K562 (cell line): ENCODE measurements at regions not wholly inside any gene's neighbourhood (a gene's known extent, or its start where the extent isn't known, plus 50 kb on each side); places are given as distances from the start of the nearest gene placed in this dataset.

ENCODE experiments used
- ATAC-seq: fragments of 200-7000 bp; cut with Tn5 transposase; 3 replicates; pipeline ENCODE4 v1.9.1; 2020; ENCODE audit warnings: moderate library complexity
- BruUV-seq: library from RNA; stranded (reverse); fragments of 400-500 nt; replicated peaks from 2 replicates; lab custom pipeline; 2021; lab: Mats Ljungman, UMichigan
- CTCF ChIA-PET: fragments of 300-600 bp; formaldehyde crosslinking; extraction: SDS; loops from one replicate; lab custom pipeline; 2021; ENCODE audit warnings: low intra/inter-chr PET ratio; lab: Yijun Ruan, JAX
- POLR2A ChIA-PET: fragments of 300-600, 350-650 bp; sonication (Branson Sonifier 250); formaldehyde crosslinking; extraction: SDS; loops from one replicate; lab custom pipeline; 2021; ENCODE audit warnings: antibody characterized with exemption, inconsistent platforms; lab: Yijun Ruan, JAX
- DNase-seq, 4 experiments: peaks; one replicate each; pipeline versions ENCODE4 v3.0.0 to v3.0.0-alpha.2; 2011 to 2018; ENCODE audit warnings: low spot score in 3 of 4, mixed read lengths in 3 of 4; ENCODE audit errors: extremely low read depth in 1 of 4
- FAIRE-seq: peaks from 2 replicates; lab custom pipeline; 2011; peaks lifted over from hg19 to GRCh38; lab: Jason Lieb, UNC
- H2AFZ ChIP-seq: 2 replicates; pipeline ENCODE4 v1.6.0; 2011; ENCODE audit warnings: low read depth, low read length, control low read depth, inconsistent platforms
- H3K27ac ChIP-seq: fragments of 200-600 bp; 3 replicates; pipeline ENCODE4 v1.8.0; 2011; ENCODE audit warnings: low read depth, mild to moderate bottlenecking, control low read depth, inconsistent platforms, low read length, moderate library complexity, mixed read lengths; ENCODE audit errors: extremely low read depth
- H3K27me3 ChIP-seq, 2 experiments: fragments of 300-600 bp in 1 of 2; 2 replicates in 1 of 2; 3 replicates in 1 of 2; pipeline versions ENCODE4 v1.6.0 to v1.8.0; 2011; ENCODE audit warnings: inconsistent platforms in 2 of 2, low read length in 2 of 2, mild to moderate bottlenecking in 1 of 2, mixed read lengths in 1 of 2, moderate library complexity in 1 of 2; ENCODE audit not compliant: control insufficient read depth in 2 of 2, insufficient read depth in 2 of 2
- H3K36me3 ChIP-seq: fragments of 300-600 bp; 3 replicates; pipeline ENCODE4 v1.8.0; 2011; ENCODE audit warnings: mild to moderate bottlenecking, low read length, inconsistent platforms; ENCODE audit not compliant: control insufficient read depth, insufficient read depth
- H3K4me1 ChIP-seq, 2 experiments: fragments of 200-600 bp in 1 of 2; replicated peaks in 1 of 2; 2 replicates in 1 of 2; 3 replicates in 1 of 2; pipeline versions ENCODE4 v1.5.1 to v1.8.0; 2011; ENCODE audit warnings: inconsistent platforms in 2 of 2, low read length in 2 of 2, mild to moderate bottlenecking in 1 of 2, mixed read lengths in 1 of 2, moderate library complexity in 1 of 2; ENCODE audit not compliant: control insufficient read depth in 2 of 2, insufficient read depth in 2 of 2
- H3K4me2 ChIP-seq: 2 replicates; pipeline ENCODE4 v1.6.1; 2011; ENCODE audit warnings: low read length, control low read depth, inconsistent platforms, mixed read lengths; ENCODE audit not compliant: insufficient read depth
- H3K4me3 ChIP-seq: fragments of 200-600 bp; sonication (generic), shearing (Covaris generic); 2 replicates; pipeline ENCODE4 v1.5.1; 2016; ENCODE audit warnings: control low read depth, inconsistent platforms
- H3K79me2 ChIP-seq: fragments of 200-600 bp; 3 replicates; pipeline ENCODE4 v1.8.0; 2011; ENCODE audit warnings: low read length, inconsistent platforms; ENCODE audit not compliant: control insufficient read depth, insufficient read depth
- H3K9ac ChIP-seq, 2 experiments: 2 replicates each; pipeline versions ENCODE4 v1.6.0 to v1.6.1; 2011; ENCODE audit warnings: low read depth in 2 of 2, low read length in 2 of 2, control low read depth in 1 of 2, inconsistent platforms in 1 of 2, mild to moderate bottlenecking in 1 of 2, mixed read lengths in 1 of 2; ENCODE audit not compliant: insufficient read depth in 1 of 2
- H3K9me1 ChIP-seq: one replicate; pipeline ENCODE4 v1.6.0; 2011; ENCODE audit warnings: inconsistent platforms, mild to moderate bottlenecking, low read length, moderate library complexity; ENCODE audit not compliant: control insufficient read depth, insufficient read depth
- H3K9me3 ChIP-seq: replicated peaks from 2 replicates; pipeline ENCODE4 v1.5.1; 2011; ENCODE audit warnings: low read depth, low read length, inconsistent platforms; ENCODE audit not compliant: control insufficient read depth, insufficient read depth
- H4K20me1 ChIP-seq: replicated peaks from 2 replicates; pipeline ENCODE4 v1.6.1; 2011; ENCODE audit warnings: low read length, inconsistent platforms, mixed read lengths; ENCODE audit not compliant: control insufficient read depth, insufficient read depth
- ARID3A ChIP-seq: IDR thresholded peaks from 2 replicates; pipeline ENCODE4 v1.6.1; 2012; ENCODE audit warnings: low read depth, low read length, improper control_type of control experiment, borderline replicate concordance
- CCAR2 ChIP-seq: fragments of 200-400 bp; formaldehyde crosslinking; IDR thresholded peaks from 2 replicates; pipeline ENCODE4 v1.6.1; 2017; ENCODE audit warnings: mild to moderate bottlenecking, low read depth, low read length
- CHD2 ChIP-seq: IDR thresholded peaks from 2 replicates; pipeline ENCODE4 v1.6.1; 2011; ENCODE audit warnings: low read depth, low read length
- ETV6 ChIP-seq, 3 experiments: fragments of 150-350 bp in 1 of 3; sonication (generic) in 1 of 3; formaldehyde crosslinking in 1 of 3; IDR thresholded peaks; 2 replicates each; pipeline versions ENCODE4 v1.6.1 to v1.8.0; 2014 to 2022; ENCODE audit warnings: borderline replicate concordance in 2 of 3, low read depth in 2 of 3, antibody characterized with exemption in 1 of 3, low read length in 1 of 3, mild to moderate bottlenecking in 1 of 3, missing genetic modification reagents in 1 of 3
- MCM3 ChIP-seq: fragments of 450-650 bp; IDR thresholded peaks from 2 replicates; pipeline ENCODE4 v1.6.1; 2016
- NFIC ChIP-seq: fragments of 450-650 bp; IDR thresholded peaks from 2 replicates; pipeline ENCODE4 v1.6.1; 2017; ENCODE audit warnings: mild to moderate bottlenecking, inconsistent platforms
- NKRF ChIP-seq: fragments of 450-650 bp; IDR thresholded peaks from 2 replicates; pipeline ENCODE4 v1.6.1; 2016; ENCODE audit warnings: borderline replicate concordance
- NR1H2 ChIP-seq: sonication (generic); formaldehyde crosslinking; IDR thresholded peaks from 2 replicates; pipeline ENCODE4 v1.4.0; 2020; ENCODE audit warnings: mild to moderate bottlenecking, missing genetic modification reagents
- NR2C2 ChIP-seq, 2 experiments: fragments of 200-800 bp in 1 of 2; sonication (Bioruptor generic) in 1 of 2; sonication (generic) in 1 of 2; formaldehyde crosslinking in 1 of 2; IDR thresholded peaks; 2 replicates each; pipeline versions ENCODE4 v1.6.1 to v1.8.0; 2016 to 2022; ENCODE audit warnings: mild to moderate bottlenecking in 1 of 2, missing compliant biosample characterization in 1 of 2, missing genetic modification characterization in 1 of 2, missing genetic modification reagents in 1 of 2
- POLR2AphosphoS2 ChIP-seq: IDR thresholded peaks from 2 replicates; pipeline ENCODE4 v1.6.1; 2012; ENCODE audit warnings: low read length, improper control_type of control experiment
- SIN3A ChIP-seq, 2 experiments: fragments of 150-350 bp in 1 of 2; IDR thresholded peaks; 2 replicates each; pipeline ENCODE4 v1.6.1; 2011 to 2016; ENCODE audit warnings: borderline replicate concordance in 2 of 2, low read depth in 2 of 2, low read length in 2 of 2, mild to moderate bottlenecking in 2 of 2, moderate library complexity in 2 of 2; ENCODE audit not compliant: control insufficient read depth in 1 of 2
- SPI1 ChIP-seq: IDR thresholded peaks from 2 replicates; pipeline ENCODE4 v1.6.1; 2011; ENCODE audit warnings: low read depth, low read length, control low read depth, borderline replicate concordance
- TEAD1 ChIP-seq, 2 experiments: fragments of 450-650 bp in 1 of 2; sonication (generic) in 1 of 2; formaldehyde crosslinking; IDR thresholded peaks; 2 replicates each; pipeline versions ENCODE4 v1.4.0 to v1.8.0; 2020 to 2022; ENCODE audit warnings: mild to moderate bottlenecking in 2 of 2, missing genetic modification reagents in 1 of 2
- THRA ChIP-seq: fragments of 450-650 bp; IDR thresholded peaks from 2 replicates; pipeline ENCODE4 v1.6.1; 2017; ENCODE audit warnings: mild to moderate bottlenecking, moderate library complexity
- YY1 ChIP-seq, 3 experiments: IDR thresholded peaks; 2 replicates each; pipeline ENCODE4 v1.6.1; 2011; ENCODE audit warnings: low read length in 2 of 3, mild to moderate bottlenecking in 2 of 3, moderate library complexity in 2 of 3, borderline replicate concordance in 1 of 3, control low read depth in 1 of 3, low read depth in 1 of 3; ENCODE audit not compliant: insufficient read depth in 3 of 3, insufficient replicate concordance in 2 of 3, control insufficient read depth in 1 of 3, insufficient read length in 1 of 3; ENCODE audit errors: extremely low read depth in 1 of 3
- ZNF121 ChIP-seq: sonication (generic); formaldehyde crosslinking; conservative IDR thresholded peaks from 2 replicates; pipeline ENCODE4 v1.8.0; 2022; ENCODE audit warnings: missing genetic modification reagents
- ZNF146 ChIP-seq: IDR thresholded peaks from one replicate; pipeline ENCODE4 v1.6.1; 2018; ENCODE audit warnings: missing compliant biosample characterization; ENCODE audit not compliant: unreplicated experiment
- WGBS: fragments of 100-300 bp; shearing (Covaris generic); methylation state at CpG from one replicate; pipeline ENCODE4 v1.1.6; 2016; ENCODE audit warnings: low coverage, mixed read lengths; ENCODE audit not compliant: insufficient coverage; ENCODE audit errors: missing lambda C conversion rate; 5-methylcytosine and 5-hydroxymethylcytosine counted together
- in situ Hi-C: fragments of 300-500 bp; cut with MboI; formaldehyde crosslinking; loops from 4 replicates; pipeline ENCODE4 v1.15.0; 2018; ENCODE audit warnings: inconsistent platforms, mixed read lengths
- intact Hi-C: fragments of 100-400 bp; cut with micrococcal nuclease; formaldehyde crosslinking; loops from 2 replicates; pipeline ENCODE4 v1.14.2; 2022

GRCh38 chr3:104298662-104299061 is 1068.0 kb upstream of the ALCAM start:
- H3K4me1 ChIP-seq, result no peaks in the 10 kb centered on the region
- H4K20me1 ChIP-seq, result no peaks in the 10 kb centered on the region
- ATAC-seq, result no peak
- H3K9me3 ChIP-seq, result no peaks in the 10 kb centered on the region
- ChIA-PET CTCF (no interaction called here), POLR2A (no interaction called here)
- WGBS, result 0% methylated on average over 2 of the region's 2 CpGs
- DNase-seq, result no peak
- H3K9me1 ChIP-seq, result no peaks in the 10 kb centered on the region
- no peak overlapping the region for H3K9ac ChIP-seq
- no peak overlapping the region for H3K4me3 ChIP-seq
- intact Hi-C loops, result no loop called here
- H3K79me2 ChIP-seq, result no peaks in the 10 kb centered on the region
- H3K27ac ChIP-seq, result no peak overlapping the region
- no peaks in the 10 kb centered on the region for H3K27me3 ChIP-seq
- TF ChIP-seq THRA (no peak), ZNF121 (no peak), ETV6 (IDR thresholded peaks at IDR 0.05; ENCODE audit: borderline replicate concordance in 1 of 2, low read depth in 2 of 2, low read length in 1 of 2) (no peak), ETV6 (CRISPR knock-in tag; IDR thresholded peaks at IDR 0.05; ENCODE audit: borderline replicate concordance) (no peak), SIN3A (IDR thresholded peaks at IDR 0.05; ENCODE audit: borderline replicate concordance in 2 of 2, control insufficient read depth in 1 of 2, low read depth in 2 of 2, low read length in 2 of 2) (no peak), ARID3A (no peak), NKRF (no peak), POLR2AphosphoS2 (no peak), SPI1 (no peak), CCAR2 (no peak), NFIC (no peak), TEAD1 (CRISPR knock-in tag; IDR thresholded peaks at IDR 0.05) (no peak), CHD2 (no peak), MCM3 (no peak), YY1 (IDR thresholded peaks at IDR 0.05; ENCODE audit: borderline replicate concordance in 1 of 3, control insufficient read depth in 1 of 3, extremely low read depth in 1 of 3, insufficient read depth in 3 of 3, insufficient read length in 1 of 3, insufficient replicate concordance in 2 of 3, low read depth in 1 of 3, low read length in 2 of 3) (no peak), NR2C2 (CRISPR knock-in tag; IDR thresholded peaks at IDR 0.05) (no peak), NR2C2 (tag; IDR thresholded peaks at IDR 0.05) (no peak), ZNF146 (CRISPR knock-in tag) (no peak), NR1H2 (CRISPR knock-in tag) (no peak)
- H3K4me2 ChIP-seq, result no peak overlapping the region
- FAIRE-seq, result no peak
- BruUV-seq, result no TSS peak
- in situ Hi-C loops, result no loop called here
- no peaks in the 10 kb centered on the region for H3K36me3 ChIP-seq
- H2AFZ ChIP-seq, result no peak overlapping the region
